LNCAP (cell line): ENCODE measurements at regions not wholly inside any gene's neighbourhood (a gene's known extent, or its start where the extent isn't known, plus 50 kb on each side); places are given as distances from the start of the nearest gene placed in this dataset.

ENCODE experiments used
- CTCF ChIP-seq: fragments of 450-650 bp; IDR thresholded peaks from 2 replicates; pipeline ENCODE4 v1.5.1; 2017; ENCODE audit warnings: mild to moderate bottlenecking

DNA sequence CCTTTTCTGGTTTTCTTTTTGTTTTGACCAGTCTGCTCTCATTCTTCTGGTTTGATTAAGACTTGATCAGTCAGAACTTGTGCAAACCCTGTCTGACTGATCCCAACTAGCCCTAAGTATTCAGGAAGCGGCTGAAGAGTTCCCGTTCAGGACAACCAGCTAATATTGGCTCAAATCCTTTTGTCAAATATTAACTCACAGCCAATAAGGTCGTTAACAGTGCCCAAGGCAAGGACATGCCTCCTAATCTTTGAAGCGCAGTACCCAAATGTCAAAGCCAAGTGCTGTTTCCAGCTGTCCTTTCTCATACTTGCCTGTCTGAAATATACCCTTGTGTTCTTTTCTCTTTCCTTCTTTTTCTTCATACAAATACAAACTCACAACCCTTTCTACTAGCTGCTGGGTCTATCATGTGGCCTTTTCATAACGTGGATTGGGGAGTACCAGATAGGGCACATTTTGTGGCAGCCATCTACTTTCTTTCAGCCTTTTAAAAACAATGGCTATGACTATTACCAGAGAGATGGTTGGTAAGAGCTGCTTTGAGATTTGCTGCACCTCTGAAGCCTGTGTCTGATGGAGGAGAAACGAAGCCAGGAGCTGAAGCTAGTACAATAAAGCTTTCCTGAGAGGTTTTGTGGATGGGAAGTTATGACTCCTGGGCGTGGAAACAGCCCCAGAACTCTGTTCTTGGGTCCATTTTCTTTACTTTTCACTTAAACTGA lies 266.4 kb upstream of the ZNF608 start:
- no peak for TF ChIP-seq CTCF

DNA sequence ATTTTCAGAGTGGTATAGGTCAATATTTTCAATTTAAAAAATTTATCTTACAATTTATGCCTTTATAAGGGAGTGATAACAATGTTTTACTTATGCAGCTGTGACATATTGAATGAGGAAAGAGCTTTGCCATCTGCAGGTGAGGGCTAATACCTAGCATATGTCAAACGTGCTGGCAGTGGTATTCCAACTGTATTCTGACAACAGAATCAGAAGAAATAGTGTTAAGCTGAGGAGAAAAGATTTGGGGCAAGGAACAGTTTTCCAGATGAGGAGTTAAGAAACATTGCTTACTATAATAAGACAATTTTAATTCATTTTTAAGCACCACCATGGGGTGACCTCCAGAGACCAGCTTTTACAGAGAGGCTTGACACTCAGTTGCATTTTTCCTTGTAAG lies 267.8 kb upstream of the ZNF608 start:
- no peak for TF ChIP-seq CTCF

- no peak for TF ChIP-seq CTCF
Measured at GRCh38 chr5:125017796-125018195, 271.4 kb upstream of the ZNF608 start.

GRCh38 chr5:125023673-125024072 lies 277.2 kb upstream of the ZNF608 start:
- TF ChIP-seq CTCF = no peak

DNA sequence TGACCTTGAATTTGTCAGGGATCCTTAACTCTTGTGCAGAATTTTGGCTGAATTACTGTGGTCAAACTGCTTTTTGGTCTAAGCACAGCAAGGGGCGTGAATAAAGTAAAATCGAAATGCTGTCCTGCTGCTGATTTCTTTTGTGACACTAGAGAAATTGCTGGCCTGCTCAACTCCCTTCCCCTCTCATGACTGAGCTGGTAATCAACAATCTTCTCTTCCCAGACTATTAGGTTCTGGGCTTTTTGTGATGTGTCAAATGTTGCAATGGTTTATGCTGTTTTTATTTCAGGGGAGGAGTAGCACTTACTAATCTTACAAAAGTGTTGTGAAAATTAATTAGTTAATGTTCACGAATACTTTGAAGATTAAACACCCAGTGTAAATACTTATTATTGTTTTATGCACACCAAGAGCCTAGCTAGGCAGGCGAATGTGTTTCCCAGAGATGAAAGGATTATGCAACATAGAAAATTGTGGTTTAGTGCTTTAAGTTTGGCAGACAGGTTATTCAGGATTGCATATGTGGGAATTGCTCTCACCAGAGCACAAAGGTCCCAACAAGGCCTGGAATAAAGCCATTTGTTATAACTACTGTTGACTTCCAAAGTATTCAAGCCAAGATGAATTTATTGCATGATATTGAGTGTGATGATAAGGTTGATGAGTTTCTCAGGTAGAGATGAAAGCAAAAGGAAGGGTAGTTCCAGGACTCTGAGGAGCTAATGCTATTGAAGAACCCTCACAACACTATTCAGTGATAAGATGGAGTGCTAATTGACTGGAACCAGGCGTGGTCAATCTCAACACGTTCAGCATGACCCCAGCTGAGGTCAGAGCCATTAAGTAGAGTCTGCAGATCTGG lies 280.7 kb upstream of the ZNF608 start:
- no peak for TF ChIP-seq CTCF

GRCh38 chr5:125032286-125032685 lies 285.8 kb upstream of the ZNF608 start:
- TF ChIP-seq CTCF = no peak

GRCh38 chr5:125033602-125034001 lies 287.2 kb upstream of the ZNF608 start:
- TF ChIP-seq CTCF = no peak
